GM21529 (cell line): ENCODE measurements at regions not wholly inside any gene's neighbourhood (a gene's known extent, or its start where the extent isn't known, plus 50 kb on each side); places are given as distances from the start of the nearest gene placed in this dataset.
"Not testable (repeated sequence)": the region's sequence is repeated elsewhere in the genome, so short reads cannot be mapped to it uniquely, and the experiment has no call there.

Experiments used
- ATAC-seq: cut with Tn5 transposase; IDR thresholded peaks from one replicate; pipeline ENCODE4 v1.9.1; 2021; ENCODE audit not compliant: unreplicated experiment

- no peak for ATAC-seq
These were observed 158.1 kb upstream of the MAMLD1 start for GRCh38 chrX:150205011-150205410.

- no peak for ATAC-seq
These were observed 155.4 kb upstream of the MAMLD1 start for GRCh38 chrX:150207733-150208132.

- ATAC-seq, result no peak
These were observed 151.1 kb upstream of the MAMLD1 start for GRCh38 chrX:150211988-150212387.

GRCh38 chrX:150212672-150213480 lies 150.2 kb upstream of the MAMLD1 start:
- ATAC-seq, result no peak

- ATAC-seq, result no peak
These were observed 149.6 kb upstream of the MAMLD1 start for GRCh38 chrX:150213481-150214030.

- ATAC-seq, result not testable (repeated sequence)
These were observed 147.1 kb upstream of the MAMLD1 start for GRCh38 chrX:150216000-150216399.

- ATAC-seq, result no peak
These were observed 146.4 kb upstream of the MAMLD1 start for GRCh38 chrX:150216716-150217115.

GRCh38 chrX:150217609-150218008 lies 145.5 kb upstream of the MAMLD1 start:
- no peak for ATAC-seq

- no peak for ATAC-seq
These were observed 143.5 kb upstream of the MAMLD1 start for GRCh38 chrX:150219374-150220185.

- ATAC-seq, result no peak
These were observed 139.7 kb upstream of the MAMLD1 start for GRCh38 chrX:150223176-150224015.

GRCh38 chrX:150224676-150225075 lies 138.4 kb upstream of the MAMLD1 start:
- no peak for ATAC-seq

- no peak for ATAC-seq
These were observed 137.9 kb upstream of the MAMLD1 start for GRCh38 chrX:150225266-150225665.

- no peak for ATAC-seq
These were observed 137.4 kb upstream of the MAMLD1 start for GRCh38 chrX:150225756-150226155.

GRCh38 chrX:150226223-150226965 lies 136.7 kb upstream of the MAMLD1 start:
- ATAC-seq, result no peak

GRCh38 chrX:150227321-150227860 lies 135.7 kb upstream of the MAMLD1 start:
- ATAC-seq, result no peak

- ATAC-seq, result no peak
These were observed 135.2 kb upstream of the MAMLD1 start for GRCh38 chrX:150227873-150228410.

- no peak for ATAC-seq
These were observed 134.7 kb upstream of the MAMLD1 start for GRCh38 chrX:150228431-150228830.

GRCh38 chrX:150229030-150229429 lies 134.1 kb upstream of the MAMLD1 start:
- no peak for ATAC-seq

GRCh38 chrX:150229481-150229880 lies 133.6 kb upstream of the MAMLD1 start:
- no peak for ATAC-seq

- ATAC-seq, result not testable (repeated sequence)
These were observed 132.2 kb upstream of the MAMLD1 start for GRCh38 chrX:150230952-150231351.
